SK-N-SH (cell line): ENCODE measurements at regions not wholly inside any gene's neighbourhood (a gene's known extent, or its start where the extent isn't known, plus 50 kb on each side); places are given as distances from the start of the nearest gene placed in this dataset.

Experiments used
- CTCF ChIA-PET: fragments of 300-600, 350-600 bp; formaldehyde crosslinking; extraction: SDS; loops from one replicate; lab custom pipeline; 2021; lab: Yijun Ruan, JAX
- POLR2A ChIA-PET: fragments of 350-600 bp; sonication (Branson Sonifier 250); formaldehyde crosslinking; extraction: SDS; loops from one replicate; lab custom pipeline; 2020; ENCODE audit warnings: antibody characterized with exemption, inconsistent platforms; lab: Yijun Ruan, JAX
- DNase-seq: peaks from one replicate; pipeline ENCODE4 v3.0.0; 2012
- H2AFZ ChIP-seq: fragments of 200-600 bp; sonication (generic); 2 replicates; pipeline ENCODE4 v1.8.1; 2016; ENCODE audit warnings: antibody characterized with exemption, mild to moderate bottlenecking, low read depth
- H3F3A ChIP-seq: fragments of 200-600 bp; sonication (generic); replicated peaks from 2 replicates; pipeline ENCODE3; 2016; ENCODE audit warnings: antibody characterized with exemption, mild to moderate bottlenecking; ENCODE audit not compliant: insufficient read depth
- H3K27ac ChIP-seq, 2 experiments: fragments of 200-500 bp in 1 of 2; fragments of 200-600 bp in 1 of 2; sonication (Bioruptor generic) in 1 of 2; sonication (generic), shearing (Covaris generic) in 1 of 2; 2 replicates each; pipeline versions ENCODE4 v1.5.1 to v1.6.1; 2014 to 2016; ENCODE audit warnings: low read depth in 2 of 2, inconsistent platforms in 1 of 2, low read length in 1 of 2, mild to moderate bottlenecking in 1 of 2, mixed read lengths in 1 of 2
- H3K27me3 ChIP-seq: fragments of 200-600 bp; sonication (generic), shearing (Covaris generic); 2 replicates; pipeline ENCODE4 v1.6.1; 2016; ENCODE audit warnings: mixed run types; ENCODE audit not compliant: insufficient read depth
- H3K36me3 ChIP-seq, 2 experiments: fragments of 200-500 bp in 1 of 2; fragments of 200-600 bp in 1 of 2; sonication (Bioruptor generic) in 1 of 2; sonication (generic) in 1 of 2; replicated peaks in 1 of 2; 2 replicates each; pipeline versions ENCODE3 to v1.5.1; 2014 to 2016; ENCODE audit warnings: low read length in 1 of 2, mild to moderate bottlenecking in 1 of 2; ENCODE audit not compliant: insufficient read depth in 2 of 2, control insufficient read depth in 1 of 2
- H3K4me1 ChIP-seq, 2 experiments: fragments of 200-500 bp in 1 of 2; fragments of 200-600 bp in 1 of 2; sonication (Bioruptor generic) in 1 of 2; sonication (generic), shearing (Covaris generic) in 1 of 2; 2 replicates each; pipeline versions ENCODE4 v1.5.1 to v1.6.1; 2014 to 2016; ENCODE audit warnings: low read depth in 1 of 2, low read length in 1 of 2, mixed run types in 1 of 2; ENCODE audit not compliant: insufficient read depth in 2 of 2, control insufficient read depth in 1 of 2
- H3K4me2 ChIP-seq: fragments of 200-600 bp; sonication (generic), shearing (Covaris generic); 2 replicates; pipeline ENCODE4 v1.6.1; 2017; ENCODE audit warnings: mixed run types
- H3K4me3 ChIP-seq, 2 experiments: fragments of 200-500 bp in 1 of 2; fragments of 200-600 bp in 1 of 2; sonication (Bioruptor generic) in 1 of 2; sonication (generic), shearing (Covaris generic) in 1 of 2; 2 replicates each; pipeline versions ENCODE4 v1.5.1 to v1.8.1; 2014 to 2016; ENCODE audit warnings: low read depth in 2 of 2, inconsistent platforms in 1 of 2, low read length in 1 of 2, mild to moderate bottlenecking in 1 of 2, mixed read lengths in 1 of 2, moderate library complexity in 1 of 2
- H3K79me2 ChIP-seq: fragments of 200-600 bp; sonication (generic); 2 replicates; pipeline ENCODE4 v1.8.1; 2017; ENCODE audit warnings: mild to moderate bottlenecking; ENCODE audit not compliant: insufficient read depth
- H3K9ac ChIP-seq: fragments of 200-600 bp; sonication (generic); 2 replicates; pipeline ENCODE4 v1.6.1; 2017; ENCODE audit warnings: mixed run types
- H3K9me2 ChIP-seq: fragments of 200-600 bp; sonication (generic); 2 replicates; pipeline ENCODE4 v1.6.1; 2017; ENCODE audit warnings: mixed run types
- H3K9me3 ChIP-seq: fragments of 200-600 bp; sonication (generic); 2 replicates; pipeline ENCODE4 v1.6.1; 2017; ENCODE audit warnings: mixed run types, mild to moderate bottlenecking, moderate library complexity
- H4K20me1 ChIP-seq: fragments of 200-600 bp; sonication (generic); 2 replicates; pipeline ENCODE4 v1.6.1; 2017; ENCODE audit warnings: mild to moderate bottlenecking, mixed run types; ENCODE audit not compliant: insufficient read depth
- CHD2 ChIP-seq: fragments of 150-350 bp; IDR thresholded peaks from 2 replicates; pipeline ENCODE4 v1.6.1; 2018; ENCODE audit warnings: low read length; ENCODE audit not compliant: partially characterized antibody
- EZH2phosphoT487 ChIP-seq: fragments of 200-600 bp; sonication (generic); IDR thresholded peaks from 2 replicates; pipeline ENCODE4 v1.6.1; 2017; ENCODE audit warnings: low read depth, mixed run types, mild to moderate bottlenecking, antibody characterized with exemption, moderate library complexity, borderline replicate concordance
- GABPA ChIP-seq: IDR thresholded peaks from 2 replicates; pipeline ENCODE4 v1.4.0; 2012; ENCODE audit warnings: low read depth, mild to moderate bottlenecking
- GATA2 ChIP-seq: sonication (generic); formaldehyde crosslinking; IDR thresholded peaks from 2 replicates; pipeline ENCODE4 v1.5.0; 2020; ENCODE audit warnings: mild to moderate bottlenecking, missing genetic modification reagents
- JUND ChIP-seq: IDR thresholded peaks from 2 replicates; pipeline ENCODE4 v1.4.0; 2012
- MXI1 ChIP-seq: IDR thresholded peaks from 2 replicates; pipeline ENCODE4 v1.6.1; 2012; ENCODE audit warnings: mild to moderate bottlenecking, low read depth, low read length, improper control_type of control experiment
- NFIC ChIP-seq: IDR thresholded peaks from 2 replicates; pipeline ENCODE4 v1.4.0; 2012; ENCODE audit warnings: borderline replicate concordance
- POLR2AphosphoS5 ChIP-seq: IDR thresholded peaks from 2 replicates; pipeline ENCODE4 v1.6.1; 2012; ENCODE audit warnings: low read depth, low read length
- RCOR1 ChIP-seq: fragments of 150-350 bp; IDR thresholded peaks from 2 replicates; pipeline ENCODE4 v1.6.1; 2017; ENCODE audit warnings: antibody characterized with exemption, low read length
- RFX5 ChIP-seq: IDR thresholded peaks from 2 replicates; pipeline ENCODE4 v1.6.1; 2012; ENCODE audit warnings: mild to moderate bottlenecking, improper control_type of control experiment, low read length
- RXRA ChIP-seq: IDR thresholded peaks from 2 replicates; pipeline ENCODE4 v1.4.0; 2012; ENCODE audit warnings: low read depth, mild to moderate bottlenecking, borderline replicate concordance
- SMC3 ChIP-seq: IDR thresholded peaks from 2 replicates; pipeline ENCODE4 v1.6.1; 2012; ENCODE audit warnings: low read depth, low read length, improper control_type of control experiment
- TAF1 ChIP-seq: IDR thresholded peaks from 2 replicates; pipeline ENCODE4 v1.6.1; 2012; ENCODE audit warnings: low read depth, mild to moderate bottlenecking, low read length, moderate library complexity, borderline replicate concordance
- WGBS: methylation state at CpG from one replicate; pipeline ENCODE4 v1.1.6; 2017; ENCODE audit warnings: low lambda C conversion rate; 5-methylcytosine and 5-hydroxymethylcytosine counted together
- TF ChIP-seq, protein P1 (sequence below): IDR thresholded peaks from 2 replicates; pipeline ENCODE4 v1.4.0; 2012; ENCODE audit warnings: low read depth, borderline replicate concordance
- TF ChIP-seq, protein P2 (sequence below): fragments of 150-350 bp; IDR thresholded peaks from 2 replicates; pipeline ENCODE4 v1.6.1; 2017; ENCODE audit warnings: antibody characterized with exemption, low read length, low read depth, borderline replicate concordance

DNA sequence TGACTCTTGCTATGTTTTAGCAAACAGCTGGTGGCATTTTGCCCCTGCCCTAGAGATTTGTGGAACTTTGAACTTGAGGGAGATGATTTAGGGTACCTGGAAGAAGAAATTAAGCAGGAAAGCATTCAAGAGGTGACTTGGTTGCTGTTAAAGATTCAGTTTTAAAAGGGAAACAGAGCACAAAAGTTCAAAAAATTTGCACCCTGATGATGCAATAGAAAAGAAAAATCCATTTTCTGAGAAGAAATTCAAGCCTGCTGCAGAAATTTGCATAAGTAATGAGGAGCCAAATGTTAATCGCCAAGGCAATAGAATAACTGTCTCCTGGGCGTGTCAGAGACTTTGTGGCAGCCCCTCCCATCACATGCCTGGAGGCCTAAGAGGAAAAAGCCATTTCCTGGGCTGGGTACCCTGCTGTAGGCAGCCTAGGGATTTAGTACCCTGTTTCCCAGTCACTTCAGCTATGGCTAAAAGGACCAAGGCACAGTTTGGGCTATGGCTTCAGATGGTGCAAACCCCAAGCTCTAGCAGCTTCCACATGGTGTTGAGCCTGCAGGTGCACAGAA lies 958.5 kb upstream of the MIR17HG start (continued):
- TF ChIP-seq, protein P1, sequence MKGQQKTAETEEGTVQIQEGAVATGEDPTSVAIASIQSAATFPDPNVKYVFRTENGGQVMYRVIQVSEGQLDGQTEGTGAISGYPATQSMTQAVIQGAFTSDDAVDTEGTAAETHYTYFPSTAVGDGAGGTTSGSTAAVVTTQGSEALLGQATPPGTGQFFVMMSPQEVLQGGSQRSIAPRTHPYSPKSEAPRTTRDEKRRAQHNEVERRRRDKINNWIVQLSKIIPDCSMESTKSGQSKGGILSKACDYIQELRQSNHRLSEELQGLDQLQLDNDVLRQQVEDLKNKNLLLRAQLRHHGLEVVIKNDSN, result no peak
- no peak for TF ChIP-seq RCOR1
- no peak for TF ChIP-seq EZH2phosphoT487
- no peak for TF ChIP-seq GABPA
- TF ChIP-seq, all 33 proteins: peak for 0

DNA sequence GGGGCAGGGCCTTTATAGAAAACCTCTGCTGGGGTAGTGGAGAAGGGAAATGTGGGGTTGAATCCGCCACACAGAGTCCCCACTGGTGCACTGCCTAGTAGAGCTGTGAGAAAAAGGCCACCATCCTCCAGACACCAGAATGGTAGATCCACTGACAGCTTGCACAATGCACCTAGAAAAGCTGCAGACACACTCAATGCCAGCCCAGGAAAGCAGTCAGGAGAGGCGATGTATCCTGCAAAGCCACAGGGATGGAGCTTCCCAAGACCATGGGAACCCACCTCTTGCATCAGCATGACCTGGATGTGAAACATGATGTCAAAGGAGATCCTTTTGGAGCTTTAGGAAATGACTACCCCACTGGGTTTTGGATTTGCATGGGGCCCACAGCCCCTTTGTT lies 958.0 kb upstream of the MIR17HG start:
- no peak for TF ChIP-seq TAF1
- TF ChIP-seq EZH2phosphoT487, result no peak
- TF ChIP-seq RXRA, result no peak
- no peak for TF ChIP-seq GABPA
- no peak for TF ChIP-seq POLR2AphosphoS5
- TF ChIP-seq JUND, result no peak
- TF ChIP-seq, protein P2, sequence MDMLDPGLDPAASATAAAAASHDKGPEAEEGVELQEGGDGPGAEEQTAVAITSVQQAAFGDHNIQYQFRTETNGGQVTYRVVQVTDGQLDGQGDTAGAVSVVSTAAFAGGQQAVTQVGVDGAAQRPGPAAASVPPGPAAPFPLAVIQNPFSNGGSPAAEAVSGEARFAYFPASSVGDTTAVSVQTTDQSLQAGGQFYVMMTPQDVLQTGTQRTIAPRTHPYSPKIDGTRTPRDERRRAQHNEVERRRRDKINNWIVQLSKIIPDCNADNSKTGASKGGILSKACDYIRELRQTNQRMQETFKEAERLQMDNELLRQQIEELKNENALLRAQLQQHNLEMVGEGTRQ, result no peak
- Histone ChIP-seq H3K4me1 (no peaks in the 10 kb centered on the region), H3F3A (peaks cover 4% of the 10 kb centered on the region), H3K9me3 (no peaks in the 10 kb centered on the region), H3K4me2 (no peak overlapping the region), H3K79me2 (no peaks in the 10 kb centered on the region), H3K9ac (no peak overlapping the region), H3K27me3 (no peaks in the 10 kb centered on the region), H3K36me3 (no peaks in the 10 kb centered on the region), H3K4me3 (no peak overlapping the region), H3K27ac (no peak overlapping the region), H4K20me1 (no peaks in the 10 kb centered on the region), H3K9me2 (no peaks in the 10 kb centered on the region; the same call in 1 of the 2 replicates), H2AFZ (no peak overlapping the region)
- POLR2A ChIA-PET, result no interaction called here
- CTCF ChIA-PET, result no interaction called here
- DNase-seq, result no peak
- 78% methylated on average over 2 of the region's 2 CpGs for WGBS

DNA sequence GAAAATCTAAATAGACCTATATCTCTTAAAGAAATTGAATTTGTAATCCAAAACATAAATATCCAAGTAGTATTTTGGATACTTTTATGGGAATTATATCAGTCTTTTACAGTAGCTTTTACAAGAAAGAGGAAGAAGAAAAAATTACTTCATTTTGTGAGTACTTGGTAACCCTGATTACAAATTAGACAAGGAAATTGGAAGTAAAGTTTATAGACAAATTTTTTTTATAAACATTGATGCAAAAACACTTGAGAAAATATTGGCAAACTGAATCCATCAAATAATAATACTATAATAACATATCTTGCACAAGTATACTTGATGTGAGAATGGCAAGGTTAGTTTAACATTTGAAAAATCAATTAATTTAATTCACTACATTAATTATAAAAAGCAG lies 954.1 kb upstream of the MIR17HG start:
- Histone ChIP-seq H3K9me2 (no peaks in the 10 kb centered on the region; the same call in 1 of the 2 replicates), H3K4me1 (no peaks in the 10 kb centered on the region), H3K36me3 (no peaks in the 10 kb centered on the region), H2AFZ (no peak overlapping the region), H3K9me3 (no peaks in the 10 kb centered on the region), H3K4me2 (no peak overlapping the region), H4K20me1 (no peaks in the 10 kb centered on the region), H3F3A (peaks cover 5% of the 10 kb centered on the region), H3K27ac (no peak overlapping the region; a peak in 1 of 4 replicates), H3K27me3 (no peaks in the 10 kb centered on the region), H3K9ac (no peak overlapping the region)
- DNase-seq, result no peak
- ChIA-PET POLR2A (no interaction called here), CTCF (no interaction called here)
- no peak for TF ChIP-seq CHD2
- no peak for TF ChIP-seq RXRA
- no peak for TF ChIP-seq NFIC
- TF ChIP-seq, protein P1, result no peak
- TF ChIP-seq POLR2AphosphoS5, result no peak
- TF ChIP-seq SMC3, result no peak
- no peak for TF ChIP-seq GATA2 (CRISPR knock-in tag)
- no peak for TF ChIP-seq RFX5
- TF ChIP-seq JUND, result no peak
- TF ChIP-seq, protein P2, result no peak
- no peak for TF ChIP-seq MXI1
- no peak for TF ChIP-seq EZH2phosphoT487
- TF ChIP-seq, all 33 proteins: peak for 0
- Histone ChIP-seq H3K79me2 (no peaks in the 10 kb centered on the region), H3K4me3 (no peak overlapping the region)
